Breast epithelium (tissue), 4 donors: ENCODE measurements at regions not wholly inside any gene's neighbourhood (a gene's known extent, or its start where the extent isn't known, plus 50 kb on each side); places are given as distances from the start of the nearest gene placed in this dataset.

Source experiments
- DNase-seq, 2 donors: peaks; one replicate each; pipeline ENCODE4 v3.0.0-alpha.2; 2019; ENCODE audit warnings: low spot score in 2 of 2
- H3K27ac ChIP-seq, 2 donors: fragments of 200-600 bp; sonication (generic) in 1 of 2; one replicate each; pipeline ENCODE4 v1.5.1; 2016 to 2019; ENCODE audit warnings: mild to moderate bottlenecking in 1 of 2
- H3K27me3 ChIP-seq, 2 donors: fragments of 200-600 bp; sonication (generic) in 1 of 2; one replicate each; pipeline versions ENCODE4 v1.5.1 to v1.6.0; 2017 to 2019; ENCODE audit warnings: control low read depth in 1 of 2, mild to moderate bottlenecking in 1 of 2
- H3K36me3 ChIP-seq: fragments of 200-600 bp; one replicate; pipeline ENCODE4 v1.5.1; 2019
- H3K4me1 ChIP-seq, 2 donors: fragments of 200-600 bp; sonication (generic); one replicate each; pipeline ENCODE4 v1.5.1; 2016 to 2019; ENCODE audit warnings: control low read depth in 1 of 2
- H3K4me3 ChIP-seq, 3 donors: fragments of 200-600 bp; sonication (generic); 1 replicate in 2 of 3; 2 replicates in 1 of 3; pipeline ENCODE4 v1.5.1; 2016 to 2019; ENCODE audit warnings: mild to moderate bottlenecking in 3 of 3, moderate library complexity in 2 of 3
- H3K9me3 ChIP-seq, 2 donors: fragments of 200-600 bp; sonication (generic) in 1 of 2; one replicate each; pipeline ENCODE4 v1.5.1; 2016 to 2019; ENCODE audit warnings: control low read depth in 1 of 2
- POLR2A ChIP-seq: fragments of 450-650 bp; IDR thresholded peaks from one replicate; pipeline ENCODE4 v1.6.1; 2016; ENCODE audit warnings: antibody characterized with exemption, mild to moderate bottlenecking, moderate library complexity
- POLR2AphosphoS5 ChIP-seq, 3 donors: sonication (generic); formaldehyde crosslinking; IDR thresholded peaks; one replicate each; pipeline ENCODE4 v1.6.1; 2017; ENCODE audit warnings: antibody characterized with exemption in 3 of 3
- intact Hi-C: fragments of 100-400 bp; cut with DNase I; formaldehyde crosslinking; loops from one replicate; pipeline ENCODE4 v1.15.1; 2023; ENCODE audit warnings: low total_unique reads
- TF ChIP-seq, protein P1 (sequence below), 3 donors: fragments of 450-650 bp; IDR thresholded peaks; one replicate each; pipeline ENCODE4 v1.5.1; 2016 to 2017; ENCODE audit warnings: antibody characterized with exemption in 3 of 3, mild to moderate bottlenecking in 3 of 3, moderate library complexity in 3 of 3

DNA sequence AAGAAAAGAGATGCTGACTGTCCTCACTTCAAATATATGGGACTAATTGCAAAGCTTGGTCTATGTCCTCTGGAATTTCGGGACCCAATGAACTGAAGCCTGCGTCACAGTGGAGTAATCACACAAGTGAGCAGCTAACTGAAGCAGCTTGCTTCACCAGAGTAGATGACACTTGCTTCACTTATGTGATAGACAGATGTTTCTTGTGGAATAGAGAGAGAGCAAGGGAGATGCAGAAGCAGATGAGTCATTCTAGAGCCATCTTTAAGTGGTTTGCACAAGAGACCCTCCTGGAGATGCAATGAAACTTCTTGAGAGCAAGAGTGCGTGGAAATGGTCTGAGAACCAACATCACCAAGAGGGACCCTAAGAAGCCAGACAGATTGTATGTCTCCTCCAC, 1537.1 kb upstream of the FLRT2 start:
- peaks cover 0 to 7% of the 10 kb centered on the region in 2 donors for H3K9me3 ChIP-seq
- no peaks in the 10 kb centered on the region for H3K27me3 ChIP-seq
- H3K27ac ChIP-seq = no peak overlapping the region
- H3K4me3 ChIP-seq = no peak overlapping the region
- no peaks in the 10 kb centered on the region for H3K36me3 ChIP-seq
- DNase-seq = no peak
- TF ChIP-seq POLR2A = no peak
- no peak for TF ChIP-seq POLR2AphosphoS5 (IDR thresholded peaks at IDR 0.05)
- TF ChIP-seq, protein P1, sequence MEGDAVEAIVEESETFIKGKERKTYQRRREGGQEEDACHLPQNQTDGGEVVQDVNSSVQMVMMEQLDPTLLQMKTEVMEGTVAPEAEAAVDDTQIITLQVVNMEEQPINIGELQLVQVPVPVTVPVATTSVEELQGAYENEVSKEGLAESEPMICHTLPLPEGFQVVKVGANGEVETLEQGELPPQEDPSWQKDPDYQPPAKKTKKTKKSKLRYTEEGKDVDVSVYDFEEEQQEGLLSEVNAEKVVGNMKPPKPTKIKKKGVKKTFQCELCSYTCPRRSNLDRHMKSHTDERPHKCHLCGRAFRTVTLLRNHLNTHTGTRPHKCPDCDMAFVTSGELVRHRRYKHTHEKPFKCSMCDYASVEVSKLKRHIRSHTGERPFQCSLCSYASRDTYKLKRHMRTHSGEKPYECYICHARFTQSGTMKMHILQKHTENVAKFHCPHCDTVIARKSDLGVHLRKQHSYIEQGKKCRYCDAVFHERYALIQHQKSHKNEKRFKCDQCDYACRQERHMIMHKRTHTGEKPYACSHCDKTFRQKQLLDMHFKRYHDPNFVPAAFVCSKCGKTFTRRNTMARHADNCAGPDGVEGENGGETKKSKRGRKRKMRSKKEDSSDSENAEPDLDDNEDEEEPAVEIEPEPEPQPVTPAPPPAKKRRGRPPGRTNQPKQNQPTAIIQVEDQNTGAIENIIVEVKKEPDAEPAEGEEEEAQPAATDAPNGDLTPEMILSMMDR (IDR thresholded peaks at IDR 0.05) = no peak
- no peaks in the 10 kb centered on the region for H3K4me1 ChIP-seq
- intact Hi-C loops = no loop called here

DNA sequence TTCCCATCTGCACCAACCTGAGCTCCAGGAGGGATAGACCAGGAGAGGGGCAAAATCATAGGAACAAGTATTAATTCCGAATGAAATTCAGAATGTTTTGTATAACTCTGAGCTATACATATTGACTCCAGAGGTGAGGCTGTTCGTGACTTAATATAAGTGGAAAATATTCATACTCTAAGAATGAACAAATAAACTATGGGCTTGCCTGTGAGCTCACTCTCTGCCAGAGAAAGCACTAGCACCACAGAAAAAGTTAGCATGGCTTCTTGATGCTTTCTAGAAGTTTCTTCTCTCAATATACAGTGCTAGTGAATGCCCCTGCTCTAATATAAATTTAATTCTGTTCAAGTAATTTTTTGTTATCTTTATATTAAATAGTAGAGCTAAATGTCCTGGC, 1536.4 kb upstream of the FLRT2 start:
- no peak for DNase-seq
- no peak overlapping the region for H3K27ac ChIP-seq
- intact Hi-C loops = no loop called here
- no peak overlapping the region for H3K4me3 ChIP-seq
- H3K4me1 ChIP-seq = no peaks in the 10 kb centered on the region
- TF ChIP-seq POLR2AphosphoS5 (IDR thresholded peaks at IDR 0.05) (no peak), POLR2A (no peak)
- TF ChIP-seq, protein P1 (IDR thresholded peaks at IDR 0.05) = no peak
- no peaks in the 10 kb centered on the region for H3K36me3 ChIP-seq
- H3K9me3 ChIP-seq = peaks cover 0 to 7% of the 10 kb centered on the region in 2 donors
- no peaks in the 10 kb centered on the region for H3K27me3 ChIP-seq

DNA sequence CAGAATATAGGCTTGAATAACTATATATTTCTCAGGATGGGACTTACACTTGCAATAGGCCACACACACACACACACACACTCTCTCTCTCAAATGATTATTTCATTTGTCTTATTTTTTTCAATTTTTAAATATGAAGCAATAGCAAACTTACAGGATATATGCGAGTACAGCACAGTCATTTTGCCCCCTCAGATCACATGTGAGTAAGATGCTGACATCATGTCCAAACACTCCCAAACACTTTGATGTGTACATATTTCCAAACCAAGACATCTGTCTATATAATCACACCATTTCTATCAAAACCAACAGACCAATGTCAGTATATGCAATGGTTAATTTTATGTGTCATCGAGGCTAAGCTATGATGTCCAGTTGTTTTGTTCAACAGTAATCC, 1535.9 kb upstream of the FLRT2 start:
- Histone ChIP-seq H3K36me3 (no peaks in the 10 kb centered on the region), H3K4me1 (no peaks in the 10 kb centered on the region), H3K27me3 (no peaks in the 10 kb centered on the region), H3K27ac (no peak overlapping the region), H3K4me3 (no peak overlapping the region), H3K9me3 (peaks cover 0 to 7% of the 10 kb centered on the region in 2 donors)
- TF ChIP-seq POLR2AphosphoS5 (IDR thresholded peaks at IDR 0.05) (no peak), POLR2A (no peak)
- TF ChIP-seq, protein P1 (IDR thresholded peaks at IDR 0.05) = no peak
- intact Hi-C loops = no loop called here
- DNase-seq = no peak

DNA sequence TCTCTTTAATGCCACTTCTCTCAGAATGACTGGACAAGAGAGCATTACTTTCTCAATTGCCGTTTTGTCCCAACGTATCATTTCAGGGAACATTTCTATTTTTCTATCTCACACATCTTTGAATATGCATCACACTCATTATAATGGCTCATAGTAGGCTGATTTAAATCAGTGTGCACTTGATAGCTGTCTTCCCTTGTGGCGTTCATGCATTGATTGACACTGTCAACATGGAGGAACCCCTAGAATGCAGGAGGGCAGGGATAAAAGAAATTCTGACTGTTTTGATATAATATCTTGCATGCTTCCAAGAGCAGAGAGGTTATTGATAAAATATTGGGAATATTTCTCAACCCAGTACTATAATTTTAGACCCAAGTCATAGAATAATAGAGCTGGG, 1528.9 kb upstream of the FLRT2 start:
- H3K4me3 ChIP-seq = no peak overlapping the region
- H3K4me1 ChIP-seq = no peaks in the 10 kb centered on the region
- intact Hi-C loops = no loop called here
- H3K9me3 ChIP-seq = no peaks in the 10 kb centered on the region
- no peaks in the 10 kb centered on the region for H3K27me3 ChIP-seq
- DNase-seq = no peak
- TF ChIP-seq, protein P1 (IDR thresholded peaks at IDR 0.05) = no peak
- no peak for TF ChIP-seq POLR2AphosphoS5 (IDR thresholded peaks at IDR 0.05)
- no peak for TF ChIP-seq POLR2A
- no peak overlapping the region for H3K27ac ChIP-seq
- no peaks in the 10 kb centered on the region for H3K36me3 ChIP-seq

DNA sequence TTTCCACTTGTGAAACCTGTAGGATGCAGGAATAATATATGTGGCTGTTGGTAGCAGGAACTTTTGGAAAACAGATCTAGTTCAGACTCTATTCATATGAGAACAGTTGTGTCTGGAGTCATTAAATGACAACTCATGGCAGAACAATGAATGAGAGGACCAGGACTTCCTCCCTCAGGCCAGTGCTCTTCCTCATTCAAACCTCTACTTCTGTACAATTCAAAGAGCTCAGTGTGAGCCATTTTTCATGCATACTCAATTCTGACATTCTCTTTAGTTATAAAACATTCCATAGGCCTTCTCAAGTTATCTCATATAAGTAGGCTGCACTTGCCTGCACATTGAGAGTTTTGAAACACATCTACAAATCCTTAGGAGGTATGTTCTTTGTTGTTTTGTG, 1526.6 kb upstream of the FLRT2 start:
- no peak for DNase-seq
- Histone ChIP-seq H3K27ac (no peak overlapping the region), H3K4me1 (no peaks in the 10 kb centered on the region), H3K4me3 (no peak overlapping the region), H3K36me3 (no peaks in the 10 kb centered on the region), H3K9me3 (no peaks in the 10 kb centered on the region), H3K27me3 (no peaks in the 10 kb centered on the region)
- TF ChIP-seq, protein P1 (IDR thresholded peaks at IDR 0.05) = no peak
- no peak for TF ChIP-seq POLR2AphosphoS5 (IDR thresholded peaks at IDR 0.05)
- no peak for TF ChIP-seq POLR2A
- intact Hi-C loops = no loop called here
